ENCODE measurements at regions not wholly inside any gene's neighbourhood (a gene's known extent, or its start where the extent isn't known, plus 50 kb on each side); places are given as distances from the start of the nearest gene placed in this dataset.

- H3K9ac ChIP-seq (ENCODE audit: insufficient read depth, low read length, poor library complexity, severe bottlenecking) = no peak overlapping the region
- no peak overlapping the region for H3K4me2 ChIP-seq (replicated peaks; ENCODE audit: extremely low read depth, low read length, poor library complexity, severe bottlenecking)
- no peak overlapping the region for H2AFZ ChIP-seq (ENCODE audit: insufficient read depth, low read depth, low read length, poor library complexity, severe bottlenecking)
- TF ChIP-seq CTCF (IDR thresholded peaks at IDR 0.05) = no peak
- intact Hi-C loops (cut with micrococcal nuclease) = no loop called here
- peaks cover 9 to 10% of the 10 kb centered on the region in 2 donors for H3K4me1 ChIP-seq (ENCODE audit: control insufficient read depth in 1 of 2, insufficient read depth in 2 of 2, low read length in 2 of 2)
- H3K4me3 Mint-ChIP-seq = no peak overlapping the region
- peaks cover under 1 to 6% (median 6%) of the 10 kb centered on the region in 3 donors for H3K27me3 Mint-ChIP-seq (ENCODE audit: low read depth in 3 of 3)
- no peaks in the 10 kb centered on the region for H3K36me3 Mint-ChIP-seq
- no peak overlapping the region for H3K4me3 ChIP-seq (replicated peaks in 1 of 3; ENCODE audit: low read depth in 2 of 3, low read length in 3 of 3)
- no peaks in the 10 kb centered on the region for H3K36me3 ChIP-seq (replicated peaks in 1 of 2; ENCODE audit: control insufficient read depth in 1 of 2, insufficient read depth in 2 of 2, low read length in 2 of 2)
- H3K27ac Mint-ChIP-seq = peak overlapping the region in 1 of 7 donors; percentile 38
- no peaks in the 10 kb centered on the region for H3K79me2 ChIP-seq (ENCODE audit: insufficient read depth, low read length)
- 98% methylated on average over 5 of the region's 8 CpGs for WGBS (ENCODE audit: insufficient coverage)
- H3K27me3 ChIP-seq (ENCODE audit: control insufficient read depth in 2 of 2, insufficient read depth in 2 of 2, low read length in 2 of 2) = peaks cover 0 to 2% of the 10 kb centered on the region in 2 donors
- DNase-seq = no peak
- peaks cover 0 to 15% (median 6%) of the 10 kb centered on the region in 7 donors for H3K9me3 Mint-ChIP-seq
- H4K20me1 ChIP-seq (ENCODE audit: insufficient read depth, low read length) = no peaks in the 10 kb centered on the region
- peaks cover 11% of the 10 kb centered on the region for H3K4me1 Mint-ChIP-seq
- H3K9me3 ChIP-seq (replicated peaks in 1 of 2; ENCODE audit: control insufficient read depth in 1 of 2, insufficient read depth in 1 of 2, low read length in 2 of 2) = peaks cover 0 to 4% of the 10 kb centered on the region in 2 donors
- no peak overlapping the region for H3K27ac ChIP-seq (ENCODE audit: low read depth in 1 of 2, low read length in 2 of 2)
These were observed 52.8 kb upstream of the SEC61G start for GRCh38 chr7:54811846-54812254.

GRCh38 chr7:54812756-54813322 is 53.8 kb upstream of the SEC61G start:
- H3K4me1 ChIP-seq (ENCODE audit: control insufficient read depth in 1 of 2, insufficient read depth in 2 of 2, low read length in 2 of 2) = peaks cover 9 to 10% of the 10 kb centered on the region in 2 donors
- no peaks in the 10 kb centered on the region for H3K79me2 ChIP-seq (ENCODE audit: insufficient read depth, low read length)
- no peaks in the 10 kb centered on the region for H4K20me1 ChIP-seq (ENCODE audit: insufficient read depth, low read length)
- Mint-ChIP-seq H3K4me3 (no peak overlapping the region), H3K4me1 (peaks cover 11% of the 10 kb centered on the region), H3K27me3 (ENCODE audit: low read depth in 3 of 3) (peaks cover 1 to 9% (median 7%) of the 10 kb centered on the region in 3 donors), H3K27ac (no peak overlapping the region), H3K9me3 (peaks cover 0 to 11% (median 8%) of the 10 kb centered on the region in 7 donors), H3K36me3 (no peaks in the 10 kb centered on the region)
- no peaks in the 10 kb centered on the region for H3K36me3 ChIP-seq (replicated peaks in 1 of 2; ENCODE audit: control insufficient read depth in 1 of 2, insufficient read depth in 2 of 2, low read length in 2 of 2)
- peak overlapping the region; percentile 29 for H2AFZ ChIP-seq (ENCODE audit: insufficient read depth, low read depth, low read length, poor library complexity, severe bottlenecking)
- no peak for DNase-seq
- no peak overlapping the region for H3K27ac ChIP-seq (ENCODE audit: low read depth in 1 of 2, low read length in 2 of 2)
- no peak overlapping the region for H3K4me2 ChIP-seq (replicated peaks; ENCODE audit: extremely low read depth, low read length, poor library complexity, severe bottlenecking)
- peaks cover 2% of the 10 kb centered on the region in 2 donors for H3K27me3 ChIP-seq (ENCODE audit: control insufficient read depth in 2 of 2, insufficient read depth in 2 of 2, low read length in 2 of 2)
- WGBS (ENCODE audit: insufficient coverage) = 100% methylated on average over 1 of the region's 4 CpGs
- intact Hi-C loops (cut with micrococcal nuclease) = no loop called here
- no peak overlapping the region for H3K4me3 ChIP-seq (replicated peaks in 1 of 3; ENCODE audit: low read depth in 2 of 3, low read length in 3 of 3)
- TF ChIP-seq CTCF (IDR thresholded peaks at IDR 0.05) = no peak
- H3K9me3 ChIP-seq (replicated peaks in 1 of 2; ENCODE audit: control insufficient read depth in 1 of 2, insufficient read depth in 1 of 2, low read length in 2 of 2) = peaks cover 0 to 4% of the 10 kb centered on the region in 2 donors
- no peak overlapping the region for H3K9ac ChIP-seq (ENCODE audit: insufficient read depth, low read length, poor library complexity, severe bottlenecking)
